Activated CD8-positive, alpha-beta T cell treated with anti-CD3 and anti-CD28 coated beads, Interleukin-2, amount 10 ng/mL, durations not matched to agents 7 days and 5 days (primary cell): ENCODE measurements at regions not wholly inside any gene's neighbourhood (a gene's known extent, or its start where the extent isn't known, plus 50 kb on each side); places are given as distances from the start of the nearest gene placed in this dataset.

Experiments
- ATAC-seq: fragments of 150-1000 bp; cut with Tn5 transposase; one replicate; pipeline ENCODE4 v1.10.0; 2021; ENCODE audit warnings: moderate library complexity
- CTCF ChIA-PET: fragments of 350-600 bp; sonication (Branson Sonifier 250); formaldehyde crosslinking; loops from one replicate; lab custom pipeline; 2021; ENCODE audit warnings: antibody characterized with exemption; lab: Charles Lee
- POLR2A ChIA-PET: fragments of 350-600 bp; sonication (Branson Sonifier 250); formaldehyde crosslinking; loops from one replicate; lab custom pipeline; 2021; ENCODE audit warnings: antibody characterized with exemption; lab: Charles Lee
- DNase-seq: peaks from one replicate; pipeline ENCODE4 v3.0.0-alpha.2; 2020
- H3K27ac Mint-ChIP-seq: one replicate; pipeline ENCODE4 v1.8.0; 2021; ENCODE audit warnings: mild to moderate bottlenecking, mixed read lengths
- H3K27me3 Mint-ChIP-seq: one replicate; pipeline ENCODE4 v1.8.0; 2021; ENCODE audit warnings: low read depth, mixed read lengths
- H3K36me3 Mint-ChIP-seq: one replicate; pipeline ENCODE4 v1.8.0; 2021; ENCODE audit warnings: low read depth, mixed read lengths
- H3K4me1 Mint-ChIP-seq: one replicate; pipeline ENCODE4 v1.8.0; 2021; ENCODE audit warnings: low read depth, mixed read lengths
- H3K4me3 Mint-ChIP-seq: one replicate; pipeline ENCODE4 v1.8.0; 2021; ENCODE audit warnings: mild to moderate bottlenecking, mixed read lengths
- H3K9me3 Mint-ChIP-seq: one replicate; pipeline ENCODE4 v1.8.0; 2022; ENCODE audit warnings: mixed read lengths; ENCODE audit not compliant: insufficient read depth

DNA sequence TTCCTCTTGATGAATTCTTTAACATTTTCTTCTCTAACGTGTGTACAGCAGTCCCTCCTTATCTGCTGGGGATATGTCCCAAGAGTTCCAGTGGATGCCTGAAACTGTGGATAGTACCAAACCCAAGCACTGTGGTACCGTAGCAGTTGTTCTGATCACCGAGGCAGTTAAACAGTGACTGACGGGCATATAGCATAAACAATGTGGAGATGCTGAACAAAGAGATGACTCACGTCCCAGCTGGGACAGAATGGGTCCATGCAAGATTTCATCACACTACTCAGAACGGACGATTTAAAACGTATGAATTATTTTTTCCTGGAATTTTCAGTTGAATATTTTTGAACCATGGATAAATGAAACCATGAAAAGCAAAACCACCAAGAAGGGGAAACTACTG is 54.5 kb upstream of the SPAG16 start:
- Mint-ChIP-seq H3K4me3 (no peak overlapping the region), H3K27ac (no peak overlapping the region), H3K4me1 (peaks cover 32% of the 10 kb centered on the region), H3K36me3 (no peaks in the 10 kb centered on the region), H3K27me3 (peaks cover 3% of the 10 kb centered on the region), H3K9me3 (no peaks in the 10 kb centered on the region)
- ChIA-PET CTCF (no interaction called here), POLR2A (no interaction called here)
- DNase-seq (no peak), ATAC-seq (no peak)

DNA sequence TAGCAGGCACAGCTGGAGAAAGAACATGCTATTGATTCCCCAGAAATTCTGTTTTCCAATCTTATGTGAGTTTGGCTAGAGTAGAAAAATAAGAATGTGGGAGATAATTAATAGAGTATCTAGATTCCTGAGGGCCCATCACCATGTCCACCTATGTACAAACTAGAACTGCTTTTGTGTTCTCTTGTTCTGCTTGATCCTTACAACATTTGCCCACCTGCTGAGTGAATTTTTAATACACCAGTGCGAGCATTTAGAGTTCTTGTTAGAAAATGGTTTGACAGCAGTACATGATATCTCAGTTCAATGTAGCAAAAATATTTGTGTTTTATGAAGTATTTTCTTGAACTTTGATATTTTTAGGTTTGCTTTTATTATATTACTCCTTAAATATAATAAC is 52.3 kb upstream of the SPAG16 start:
- ATAC-seq (no peak), DNase-seq (no peak)
- Mint-ChIP-seq H3K9me3 (no peaks in the 10 kb centered on the region), H3K27me3 (peaks cover 4% of the 10 kb centered on the region), H3K4me3 (no peak overlapping the region), H3K36me3 (no peaks in the 10 kb centered on the region), H3K4me1 (peaks cover 35% of the 10 kb centered on the region), H3K27ac (no peak overlapping the region)
- ChIA-PET CTCF (no interaction called here), POLR2A (no interaction called here)

DNA sequence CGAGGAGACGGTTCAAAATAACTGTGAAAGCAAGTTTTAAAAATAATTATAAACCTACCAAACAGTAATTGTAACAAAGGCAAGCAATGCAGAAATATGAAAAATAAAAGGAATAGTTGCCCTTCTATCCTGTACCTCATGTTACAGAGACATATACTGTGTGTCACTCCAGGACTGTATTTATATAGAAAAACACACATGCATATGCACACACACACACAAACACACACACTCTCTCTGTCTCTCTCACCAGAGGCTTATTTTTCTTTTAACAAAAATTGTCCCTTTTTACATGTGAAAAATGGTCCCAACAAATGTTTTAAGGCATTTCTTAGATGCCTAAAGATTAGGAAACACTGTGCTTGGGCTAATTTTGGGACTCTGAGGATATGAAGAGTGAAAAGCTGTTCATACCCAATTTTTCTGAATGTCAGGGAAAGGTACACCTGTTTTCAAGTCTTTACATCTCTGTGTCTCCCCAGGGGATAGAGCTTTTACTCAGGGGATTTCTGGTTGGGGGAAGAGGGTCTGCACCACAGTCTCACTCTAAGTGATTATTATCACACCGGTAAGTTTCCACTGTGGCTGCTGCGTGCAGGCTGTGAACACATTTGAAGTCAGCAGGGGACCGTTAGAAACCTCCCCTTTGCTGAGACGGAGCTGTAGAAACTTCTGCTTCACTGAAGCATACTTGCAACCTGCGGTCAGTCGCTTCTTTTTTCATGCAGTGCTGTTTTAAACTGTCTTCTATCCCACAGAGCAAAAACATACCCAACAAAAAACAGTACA is 51.4 kb upstream of the SPAG16 start:
- Mint-ChIP-seq H3K27ac (peak overlapping the region; percentile 65), H3K27me3 (peaks cover 6% of the 10 kb centered on the region), H3K4me3 (peak overlapping the region; percentile 19), H3K4me1 (peaks cover 31% of the 10 kb centered on the region), H3K36me3 (no peaks in the 10 kb centered on the region), H3K9me3 (no peaks in the 10 kb centered on the region)
- POLR2A ChIA-PET: interaction anchor here (0.8 to 1.2 kb wide), 2 partner anchors 79 to 168 kb away, joined by 4 to 7 read pairs; no protein-coding TSS in a partner anchor
- CTCF ChIA-PET: interaction anchor here (0.8 to 1.5 kb wide), 2 partner anchors 11 to 83 kb away, joined by 3 to 4 read pairs; no protein-coding TSS in a partner anchor
- ATAC-seq: peak; percentile 93
- peak; percentile 70 for DNase-seq

DNA sequence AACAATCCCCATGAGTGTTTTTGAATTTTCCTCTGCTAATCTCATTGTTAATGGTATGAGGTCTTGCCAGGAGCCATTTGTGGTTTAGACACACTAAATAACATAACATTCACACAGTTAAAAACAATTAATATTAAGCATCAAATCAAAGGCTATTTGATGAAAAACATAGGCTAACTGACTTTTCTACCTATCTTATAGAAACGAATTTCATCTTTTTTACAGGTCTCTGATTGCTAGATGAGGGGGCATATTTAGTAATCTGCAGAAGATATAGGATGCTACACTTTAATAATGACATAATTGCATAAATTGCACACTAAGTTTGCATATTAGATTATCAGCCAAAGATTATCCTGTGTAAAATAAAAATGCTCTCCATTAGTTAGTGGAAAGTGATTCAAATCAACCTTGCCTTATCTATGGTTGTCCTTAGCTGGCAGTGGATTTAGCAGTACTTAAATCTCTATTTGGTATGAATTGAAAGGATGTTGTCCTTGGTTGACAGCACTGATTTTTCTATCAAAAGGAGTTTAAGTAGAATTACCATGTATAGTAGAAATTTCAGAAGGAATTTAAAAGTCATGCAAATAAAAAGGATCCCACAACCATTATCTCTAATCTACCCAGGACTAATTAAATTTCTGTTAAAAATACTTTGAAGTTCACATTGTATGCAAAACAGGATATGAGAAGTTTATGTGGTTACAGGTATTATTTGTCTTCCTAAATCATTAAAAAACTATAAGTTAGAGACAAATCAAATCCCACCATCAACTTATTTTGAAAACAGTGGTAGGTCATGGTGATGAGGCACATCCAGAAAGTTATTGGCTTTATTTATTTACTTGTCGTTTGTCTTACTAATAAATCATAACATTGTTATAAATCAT is 50.6 kb upstream of the SPAG16 start:
- Mint-ChIP-seq H3K9me3 (no peaks in the 10 kb centered on the region), H3K27ac (peak overlapping the region; percentile 65), H3K4me3 (peak overlapping the region; percentile 19), H3K36me3 (no peaks in the 10 kb centered on the region), H3K4me1 (peaks cover 34% of the 10 kb centered on the region), H3K27me3 (peaks cover 6% of the 10 kb centered on the region)
- DNase-seq: no peak
- ChIA-PET POLR2A (interaction anchor here (0.8 to 1.2 kb wide), 3 partner anchors 79 to 168 kb away, joined by 4 to 7 read pairs (median 4); no protein-coding TSS in a partner anchor), CTCF (interaction anchor here (1.5 kb wide), 1 partner anchor 84 kb away, joined by 4 read pairs; no protein-coding TSS in a partner anchor)
- ATAC-seq: no peak
